ENCODE measurements at regions not wholly inside any gene's neighbourhood (a gene's known extent, or its start where the extent isn't known, plus 50 kb on each side); places are given as distances from the start of the nearest gene placed in this dataset.

- TF ChIP-seq POLR2A (IDR thresholded peaks at IDR 0.05; ENCODE audit: low read depth, low read length) (no peak), POU2F2 (IDR thresholded peaks at IDR 0.05; ENCODE audit: low read depth, low read length) (no peak)
Observed at GRCh38 chr3:191646242-191646641, 185.3 kb downstream of the PYDC2 start.

Data from GM12891 (cell line).